Fibroblast of villous mesenchyme (primary cell): ENCODE measurements at regions not wholly inside any gene's neighbourhood (a gene's known extent, or its start where the extent isn't known, plus 50 kb on each side); places are given as distances from the start of the nearest gene placed in this dataset.

ENCODE experiments used
- DNase-seq: peaks from one replicate; pipeline ENCODE4 v3.0.0-alpha.2; 2010; ENCODE audit warnings: low read depth
- H3K4me3 ChIP-seq: 2 replicates; pipeline ENCODE4 v1.5.1; 2011; ENCODE audit warnings: low read depth, mild to moderate bottlenecking, low read length
- TF ChIP-seq, protein P1 (sequence below): IDR thresholded peaks from 2 replicates; pipeline ENCODE4 v1.5.1; 2012; ENCODE audit warnings: low read depth, mild to moderate bottlenecking, low read length; ENCODE audit not compliant: insufficient read depth

DNA sequence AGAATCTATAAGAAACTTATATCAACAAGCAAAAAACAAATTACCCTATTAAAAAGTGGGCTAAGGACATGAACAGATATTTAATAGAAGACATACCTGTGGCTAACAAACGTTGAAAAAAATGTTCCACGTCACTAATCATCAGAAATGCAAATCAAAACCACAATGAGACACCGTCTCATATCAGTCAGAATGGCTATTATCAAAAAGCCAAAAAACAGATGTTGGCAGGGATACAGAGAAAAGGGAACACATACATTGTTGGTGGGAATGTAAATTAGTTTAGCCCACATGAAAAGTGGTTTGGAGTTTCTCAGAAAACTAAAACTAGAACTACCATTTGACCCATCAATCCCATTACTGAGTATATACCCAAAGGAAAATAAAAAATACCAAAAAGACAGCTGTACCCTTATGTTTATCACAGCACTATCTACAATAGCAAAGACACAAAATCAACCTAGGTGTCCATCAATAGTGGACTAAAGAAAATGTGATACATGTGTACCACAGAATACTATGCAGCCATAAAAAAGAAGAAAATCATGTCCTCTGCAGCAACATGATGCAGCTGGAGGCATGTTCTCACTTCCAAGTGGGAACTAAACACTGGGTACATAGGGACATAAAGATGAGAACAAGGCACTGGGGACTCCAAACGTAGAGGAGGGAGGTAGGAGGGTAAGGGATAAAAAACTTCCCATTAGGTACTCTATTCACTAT, 83.8 kb upstream of the TMEM168 start:
- TF ChIP-seq, protein P1, sequence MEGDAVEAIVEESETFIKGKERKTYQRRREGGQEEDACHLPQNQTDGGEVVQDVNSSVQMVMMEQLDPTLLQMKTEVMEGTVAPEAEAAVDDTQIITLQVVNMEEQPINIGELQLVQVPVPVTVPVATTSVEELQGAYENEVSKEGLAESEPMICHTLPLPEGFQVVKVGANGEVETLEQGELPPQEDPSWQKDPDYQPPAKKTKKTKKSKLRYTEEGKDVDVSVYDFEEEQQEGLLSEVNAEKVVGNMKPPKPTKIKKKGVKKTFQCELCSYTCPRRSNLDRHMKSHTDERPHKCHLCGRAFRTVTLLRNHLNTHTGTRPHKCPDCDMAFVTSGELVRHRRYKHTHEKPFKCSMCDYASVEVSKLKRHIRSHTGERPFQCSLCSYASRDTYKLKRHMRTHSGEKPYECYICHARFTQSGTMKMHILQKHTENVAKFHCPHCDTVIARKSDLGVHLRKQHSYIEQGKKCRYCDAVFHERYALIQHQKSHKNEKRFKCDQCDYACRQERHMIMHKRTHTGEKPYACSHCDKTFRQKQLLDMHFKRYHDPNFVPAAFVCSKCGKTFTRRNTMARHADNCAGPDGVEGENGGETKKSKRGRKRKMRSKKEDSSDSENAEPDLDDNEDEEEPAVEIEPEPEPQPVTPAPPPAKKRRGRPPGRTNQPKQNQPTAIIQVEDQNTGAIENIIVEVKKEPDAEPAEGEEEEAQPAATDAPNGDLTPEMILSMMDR, result no peak
- no peak for DNase-seq
- H3K4me3 ChIP-seq, result no peak overlapping the region

DNA sequence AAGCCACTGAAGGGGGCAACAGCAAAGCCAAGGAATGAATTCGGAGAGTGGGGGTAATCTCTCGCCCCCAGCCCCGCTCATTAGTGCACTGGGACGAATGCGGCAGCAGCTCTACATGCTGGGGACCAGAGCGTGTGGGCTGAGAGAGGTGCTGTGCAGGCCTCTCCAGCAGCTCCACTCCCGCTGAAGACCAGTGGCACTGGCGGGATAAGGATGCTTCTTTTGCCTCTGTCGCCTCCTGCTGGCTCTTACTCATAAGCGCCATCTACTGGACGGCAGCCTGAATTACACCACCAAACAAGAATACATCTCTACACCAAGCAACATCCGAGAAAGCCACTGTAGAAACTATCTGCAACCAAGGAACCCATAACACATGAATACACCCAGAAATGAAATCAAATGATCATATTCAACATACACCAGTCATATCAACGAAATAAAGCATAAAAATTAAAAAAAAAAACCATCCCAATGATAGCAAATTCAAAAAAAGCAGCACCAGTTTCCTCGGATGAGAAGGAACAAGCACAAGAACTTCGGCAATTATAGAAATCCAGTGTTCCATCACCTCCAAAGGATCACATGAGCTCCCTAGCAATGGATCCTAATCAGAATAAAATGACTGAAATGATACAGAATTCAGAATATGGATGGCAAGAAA, 79.0 kb upstream of the TMEM168 start:
- peak; percentile 56 for DNase-seq
- TF ChIP-seq, protein P1, result peak; percentile 96
- no peak overlapping the region for H3K4me3 ChIP-seq

DNA sequence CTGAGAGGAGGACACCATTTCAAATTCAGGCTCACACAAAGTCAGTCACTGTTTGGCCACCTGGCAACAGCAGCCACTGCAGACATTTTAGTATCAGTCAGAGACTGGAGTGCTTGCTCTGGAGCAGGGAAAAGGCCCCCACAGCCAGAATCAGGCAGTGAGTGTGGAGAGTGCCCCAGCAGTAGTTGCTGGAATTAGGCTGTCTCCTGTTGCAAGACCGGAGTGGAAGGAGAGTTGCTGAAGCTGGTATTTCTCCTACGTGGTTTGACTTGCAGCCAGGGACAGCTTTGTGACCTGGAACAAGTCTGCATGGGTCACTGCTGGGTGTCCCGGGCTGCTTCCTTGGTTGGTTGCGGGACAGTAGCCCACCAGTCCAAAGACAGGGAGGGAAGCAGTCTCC, 78.4 kb upstream of the TMEM168 start:
- DNase-seq, result no peak
- H3K4me3 ChIP-seq, result no peak overlapping the region
- TF ChIP-seq, protein P1, result no peak

DNA sequence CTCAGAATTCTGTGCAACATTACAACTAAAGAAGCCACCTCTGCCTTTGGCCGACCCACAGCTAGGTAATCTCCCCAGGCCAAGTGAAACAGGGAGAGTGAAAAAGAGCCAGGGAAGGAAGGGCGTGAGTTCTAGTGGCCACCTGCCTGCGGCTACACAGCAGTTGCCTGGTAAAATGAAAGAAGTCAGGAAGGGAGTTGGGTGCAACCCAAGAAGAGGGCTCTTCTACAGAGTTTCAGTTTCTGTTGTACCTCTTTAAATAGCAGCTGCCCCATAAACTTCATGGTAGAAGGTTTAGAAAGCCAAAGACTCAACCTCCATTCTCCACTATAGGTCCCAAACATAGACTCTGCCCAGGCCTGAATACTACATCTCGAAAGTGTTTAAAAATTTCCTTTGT, 76.2 kb upstream of the TMEM168 start:
- no peak for DNase-seq

DNA sequence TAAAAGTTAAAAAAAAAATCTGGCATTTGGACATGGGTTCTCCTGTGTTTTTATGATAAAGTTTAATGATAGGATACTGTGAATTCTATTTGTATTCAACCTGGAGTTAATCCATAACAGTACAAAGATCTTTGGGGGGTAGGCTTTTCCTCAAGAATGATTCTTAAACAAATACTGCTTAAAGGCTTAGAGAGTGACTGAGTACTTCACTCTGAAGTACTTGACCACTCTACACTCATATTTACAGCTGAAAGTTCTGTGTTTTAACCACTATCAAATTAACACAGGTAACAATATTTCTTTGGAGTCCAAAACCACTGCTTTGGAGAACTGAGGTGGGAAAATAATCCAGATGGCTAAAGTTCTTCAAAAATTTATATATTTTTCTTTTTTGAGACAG, 74.2 kb upstream of the TMEM168 start:
- TF ChIP-seq, protein P1, result no peak
- no peak for DNase-seq
- no peak overlapping the region for H3K4me3 ChIP-seq

More for the DNA sequence above, 76.2 kb upstream of the TMEM168 start:
- TF ChIP-seq, protein P1, result no peak
- H3K4me3 ChIP-seq, result no peak overlapping the region

DNA sequence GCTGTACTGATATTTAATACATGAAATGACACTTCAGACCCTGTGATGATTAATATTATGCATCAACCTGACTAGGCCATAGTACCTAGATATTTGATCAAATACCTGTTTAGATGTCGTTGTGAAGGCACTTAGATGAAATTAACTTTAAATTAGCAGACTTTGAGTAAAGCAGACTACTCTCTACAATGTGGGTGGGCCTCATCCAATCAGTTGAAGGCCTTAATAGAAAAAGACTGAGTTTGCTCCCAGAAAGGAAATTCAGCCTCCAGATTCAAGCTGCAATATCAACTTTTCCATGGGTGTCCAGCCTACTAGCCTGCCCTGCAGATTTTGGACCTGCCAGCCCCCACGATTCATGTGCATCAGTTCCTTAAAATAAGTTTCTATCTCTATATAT, 68.6 kb upstream of the TMEM168 start:
- TF ChIP-seq, protein P1, result no peak
- DNase-seq, result no peak
- no peak overlapping the region for H3K4me3 ChIP-seq
